ENCODE measurements at regions not wholly inside any gene's neighbourhood (a gene's known extent, or its start where the extent isn't known, plus 50 kb on each side); places are given as distances from the start of the nearest gene placed in this dataset.

GRCh38 chr7:53656881-53657280 lies 621.4 kb downstream of the POM121L12 start:
- no peak for DNase-seq (ENCODE audit: extremely low read depth in 1 of 4, low spot score in 3 of 4)
- POLR2A ChIA-PET = no interaction called here

More at GRCh38 chr7:53656881-53657280, 621.4 kb downstream of the POM121L12 start:
- Histone ChIP-seq H3K9me1 (ENCODE audit: control insufficient read depth, insufficient read depth, low read length) (no peaks in the 10 kb centered on the region), H3K9ac (ENCODE audit: insufficient read depth in 1 of 2, low read depth in 2 of 2, low read length in 2 of 2) (no peak overlapping the region), H3K27me3 (ENCODE audit: control insufficient read depth in 2 of 2, insufficient read depth in 2 of 2, low read length in 2 of 2) (no peaks in the 10 kb centered on the region), H3K27ac (ENCODE audit: extremely low read depth, low read depth, low read length) (no peak overlapping the region), H3K36me3 (ENCODE audit: control insufficient read depth, insufficient read depth, low read length) (no peaks in the 10 kb centered on the region), H3K4me3 (no peak overlapping the region), H4K20me1 (replicated peaks; ENCODE audit: control insufficient read depth, insufficient read depth, low read length) (no peaks in the 10 kb centered on the region), H3K79me2 (ENCODE audit: control insufficient read depth, insufficient read depth, low read length) (no peaks in the 10 kb centered on the region), H3K4me1 (replicated peaks in 1 of 2; ENCODE audit: control insufficient read depth in 2 of 2, insufficient read depth in 2 of 2, low read length in 2 of 2) (no peaks in the 10 kb centered on the region), H3K9me3 (replicated peaks; ENCODE audit: control insufficient read depth, insufficient read depth, low read depth, low read length) (no peaks in the 10 kb centered on the region; the same call in 1 of the 2 replicates), H2AFZ (ENCODE audit: low read depth, low read length) (no peak overlapping the region), H3K4me2 (ENCODE audit: insufficient read depth, low read length) (no peak overlapping the region)
- CTCF ChIA-PET (ENCODE audit: low intra/inter-chr PET ratio) = interaction anchor here (0.6 kb wide), 1 partner anchor 101 kb away, joined by 3 read pairs; no protein-coding TSS in a partner anchor
- intact Hi-C loops (cut with micrococcal nuclease) (no loop called here), in situ Hi-C loops (cut with MboI) (no loop called here)
- ATAC-seq (no peak), FAIRE-seq (no peak)
- 0% methylated on average over 1 of the region's 1 CpG for WGBS (ENCODE audit: insufficient coverage, low coverage, missing lambda C conversion rate)
- no TSS peak for BruUV-seq (replicated peaks)
- TF ChIP-seq CSDE1 (IDR thresholded peaks at IDR 0.05) (no peak), MCM2 (IDR thresholded peaks at IDR 0.05; ENCODE audit: low read depth) (no peak), POLR2G (IDR thresholded peaks at IDR 0.05; ENCODE audit: low read depth, low read length) (no peak), ZFX (CRISPR knock-in tag; IDR thresholded peaks at IDR 0.05) (no peak), TEAD1 (CRISPR knock-in tag; IDR thresholded peaks at IDR 0.05) (no peak), ZSCAN32 (CRISPR knock-in tag; IDR thresholded peaks at IDR 0.05) (no peak), SAP30 (IDR thresholded peaks at IDR 0.05; ENCODE audit: borderline replicate concordance, insufficient read depth, low read depth, low read length, poor library complexity, severe bottlenecking) (no peak), GABPA (tag; conservative IDR thresholded peaks at IDR 0.05; ENCODE audit: low read depth) (no peak), OTX1 (CRISPR knock-in tag; IDR thresholded peaks at IDR 0.05) (no peak), CREBBP (IDR thresholded peaks at IDR 0.05; ENCODE audit: low read depth, low read length) (no peak), RNF219 (CRISPR knock-in tag; IDR thresholded peaks at IDR 0.05) (no peak), FOXJ2 (tag; IDR thresholded peaks at IDR 0.05) (no peak), KAT2B (IDR thresholded peaks at IDR 0.05; ENCODE audit: low read depth, low read length) (no peak), CEBPB (tag; IDR thresholded peaks at IDR 0.05) (no peak), ZNF134 (CRISPR knock-in tag; conservative IDR thresholded peaks at IDR 0.05) (no peak), GTF2A2 (tag; IDR thresholded peaks at IDR 0.05) (no peak), PHF20 (IDR thresholded peaks at IDR 0.05; ENCODE audit: partially characterized antibody) (no peak), SMAD4 (CRISPR knock-in tag; conservative IDR thresholded peaks at IDR 0.05) (no peak)
- TF ChIP-seq, protein P1, sequence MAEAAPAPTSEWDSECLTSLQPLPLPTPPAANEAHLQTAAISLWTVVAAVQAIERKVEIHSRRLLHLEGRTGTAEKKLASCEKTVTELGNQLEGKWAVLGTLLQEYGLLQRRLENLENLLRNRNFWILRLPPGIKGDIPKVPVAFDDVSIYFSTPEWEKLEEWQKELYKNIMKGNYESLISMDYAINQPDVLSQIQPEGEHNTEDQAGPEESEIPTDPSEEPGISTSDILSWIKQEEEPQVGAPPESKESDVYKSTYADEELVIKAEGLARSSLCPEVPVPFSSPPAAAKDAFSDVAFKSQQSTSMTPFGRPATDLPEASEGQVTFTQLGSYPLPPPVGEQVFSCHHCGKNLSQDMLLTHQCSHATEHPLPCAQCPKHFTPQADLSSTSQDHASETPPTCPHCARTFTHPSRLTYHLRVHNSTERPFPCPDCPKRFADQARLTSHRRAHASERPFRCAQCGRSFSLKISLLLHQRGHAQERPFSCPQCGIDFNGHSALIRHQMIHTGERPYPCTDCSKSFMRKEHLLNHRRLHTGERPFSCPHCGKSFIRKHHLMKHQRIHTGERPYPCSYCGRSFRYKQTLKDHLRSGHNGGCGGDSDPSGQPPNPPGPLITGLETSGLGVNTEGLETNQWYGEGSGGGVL (CRISPR knock-in tag; IDR thresholded peaks at IDR 0.05) = no peak
